SKM-1 (cell line): ENCODE measurements at regions not wholly inside any gene's neighbourhood (a gene's known extent, or its start where the extent isn't known, plus 50 kb on each side); places are given as distances from the start of the nearest gene placed in this dataset.

Experiments
- DNase-seq: peaks from one replicate; lab custom pipeline; 2025; ENCODE audit not compliant: unreplicated experiment; lab: John Stamatoyannopoulos, UW

GRCh38 chr13:48146122-48146521, 51.2 kb upstream of the MED4 start:
- DNase-seq = no peak
